SU-DHL-6 (cell line): ENCODE measurements at regions not wholly inside any gene's neighbourhood (a gene's known extent, or its start where the extent isn't known, plus 50 kb on each side); places are given as distances from the start of the nearest gene placed in this dataset.

Experiments
- H2AFZ ChIP-seq: fragments of 200-600 bp; sonication (generic); 2 replicates; pipeline ENCODE4 v1.6.1; 2014; ENCODE audit warnings: low read depth, mild to moderate bottlenecking, moderate library complexity, mixed read lengths, antibody characterized with exemption, low read length; ENCODE audit not compliant: severe bottlenecking
- H3F3A ChIP-seq: fragments of 200-600 bp; shearing (Covaris generic); 2 replicates; pipeline ENCODE4 v1.6.0; 2016; ENCODE audit warnings: antibody characterized with exemption, mild to moderate bottlenecking; ENCODE audit not compliant: insufficient read depth
- H3K27ac ChIP-seq: fragments of 200-600 bp; sonication (generic); 2 replicates; pipeline ENCODE4 v1.5.1; 2016; ENCODE audit warnings: low read depth, mild to moderate bottlenecking, low read length, moderate library complexity, mixed read lengths
- H3K27me3 ChIP-seq: fragments of 200-600 bp; sonication (generic), shearing (Covaris generic); 2 replicates; pipeline ENCODE4 v1.6.0; 2014; ENCODE audit warnings: mild to moderate bottlenecking, low read length
- H3K36me3 ChIP-seq: fragments of 200-600 bp; sonication (generic); 2 replicates; pipeline ENCODE4 v1.6.1; 2014; ENCODE audit warnings: mild to moderate bottlenecking, low read length, mixed read lengths
- H3K4me2 ChIP-seq: fragments of 300-600, 200-600 bp; shearing (Covaris generic), sonication (generic); 2 replicates; pipeline ENCODE4 v1.6.0; 2014; ENCODE audit warnings: low read length, low read depth, mild to moderate bottlenecking; ENCODE audit not compliant: poor library complexity, severe bottlenecking
- H3K4me3 ChIP-seq: fragments of 200-600 bp; sonication (generic); 2 replicates; pipeline ENCODE4 v1.5.1; 2014; ENCODE audit warnings: antibody characterized with exemption, low read length, mild to moderate bottlenecking, mixed read lengths; ENCODE audit not compliant: insufficient read depth, poor library complexity, severe bottlenecking
- H3K79me2 ChIP-seq: fragments of 200-600 bp; sonication (generic); 2 replicates; pipeline ENCODE4 v1.6.1; 2014; ENCODE audit warnings: mild to moderate bottlenecking, low read length, moderate library complexity; ENCODE audit not compliant: insufficient read depth
- H3K9ac ChIP-seq: fragments of 200-600 bp; sonication (generic); 2 replicates; pipeline ENCODE4 v1.7.0; 2014; ENCODE audit warnings: mild to moderate bottlenecking, low read length
- H3K9me2 ChIP-seq: fragments of 200-600 bp; sonication (generic); replicated peaks from 2 replicates; pipeline ENCODE4 v1.6.1; 2014; ENCODE audit warnings: low read length; ENCODE audit not compliant: insufficient read depth
- H3K9me3 ChIP-seq: fragments of 200-600 bp; sonication (generic); 2 replicates; pipeline ENCODE4 v1.6.1; 2014; ENCODE audit warnings: low read length, mixed read lengths; ENCODE audit not compliant: insufficient read depth
- H4K20me1 ChIP-seq: fragments of 200-600 bp; sonication (generic); 2 replicates; pipeline ENCODE4 v1.6.1; 2014; ENCODE audit warnings: low read depth, mild to moderate bottlenecking, antibody characterized with exemption, low read length, moderate library complexity, mixed read lengths
- EZH2phosphoT487 ChIP-seq: fragments of 200-600 bp; sonication (generic), shearing (Covaris generic); conservative IDR thresholded peaks from 2 replicates; pipeline ENCODE4 v1.6.1; 2018; ENCODE audit warnings: mild to moderate bottlenecking, antibody characterized with exemption, low read length, moderate library complexity, mixed read lengths
- TF ChIP-seq, protein P1 (sequence below): fragments of 200-600 bp; sonication (generic); IDR thresholded peaks from one replicate; pipeline ENCODE4 v1.5.1; 2017; ENCODE audit warnings: antibody characterized with exemption, mild to moderate bottlenecking, low read length, moderate library complexity; ENCODE audit not compliant: insufficient read depth, poor library complexity, severe bottlenecking

DNA sequence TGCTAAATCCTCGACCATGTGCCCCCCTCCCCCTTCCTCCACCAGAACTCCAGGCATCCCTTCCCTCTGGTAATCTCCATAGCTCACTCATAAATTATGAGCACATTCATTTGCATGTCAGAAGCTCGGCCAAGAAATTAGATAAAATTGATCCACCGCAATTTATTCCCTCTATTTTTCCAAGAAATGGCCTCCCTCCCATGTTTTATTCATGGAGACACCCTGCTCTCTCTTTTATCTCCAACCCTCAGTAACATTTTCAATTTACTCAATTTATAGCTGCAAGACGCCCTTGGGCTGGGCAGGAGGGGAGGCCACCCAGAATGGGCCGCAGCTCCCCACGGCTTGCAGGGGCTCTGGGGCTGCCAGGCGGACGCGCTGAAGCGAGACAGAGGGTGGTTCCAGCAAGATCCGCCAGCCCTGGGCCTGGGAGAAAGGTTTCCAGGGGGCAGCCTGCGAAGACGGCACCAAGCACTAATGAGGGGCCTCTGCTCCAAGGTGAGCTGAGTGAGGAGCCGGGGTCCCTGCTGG is 54.7 kb upstream of the ZNF423 start:
- H3K79me2 ChIP-seq, result no peaks in the 10 kb centered on the region
- H2AFZ ChIP-seq, result no peak overlapping the region
- H3F3A ChIP-seq, result no peaks in the 10 kb centered on the region
- H3K27ac ChIP-seq, result no peak overlapping the region
- no peaks in the 10 kb centered on the region for H3K9me3 ChIP-seq
- H4K20me1 ChIP-seq, result no peaks in the 10 kb centered on the region
- no peaks in the 10 kb centered on the region for H3K9me2 ChIP-seq
- no peak overlapping the region for H3K4me3 ChIP-seq
- no peak for TF ChIP-seq EZH2phosphoT487
- TF ChIP-seq, protein P1, sequence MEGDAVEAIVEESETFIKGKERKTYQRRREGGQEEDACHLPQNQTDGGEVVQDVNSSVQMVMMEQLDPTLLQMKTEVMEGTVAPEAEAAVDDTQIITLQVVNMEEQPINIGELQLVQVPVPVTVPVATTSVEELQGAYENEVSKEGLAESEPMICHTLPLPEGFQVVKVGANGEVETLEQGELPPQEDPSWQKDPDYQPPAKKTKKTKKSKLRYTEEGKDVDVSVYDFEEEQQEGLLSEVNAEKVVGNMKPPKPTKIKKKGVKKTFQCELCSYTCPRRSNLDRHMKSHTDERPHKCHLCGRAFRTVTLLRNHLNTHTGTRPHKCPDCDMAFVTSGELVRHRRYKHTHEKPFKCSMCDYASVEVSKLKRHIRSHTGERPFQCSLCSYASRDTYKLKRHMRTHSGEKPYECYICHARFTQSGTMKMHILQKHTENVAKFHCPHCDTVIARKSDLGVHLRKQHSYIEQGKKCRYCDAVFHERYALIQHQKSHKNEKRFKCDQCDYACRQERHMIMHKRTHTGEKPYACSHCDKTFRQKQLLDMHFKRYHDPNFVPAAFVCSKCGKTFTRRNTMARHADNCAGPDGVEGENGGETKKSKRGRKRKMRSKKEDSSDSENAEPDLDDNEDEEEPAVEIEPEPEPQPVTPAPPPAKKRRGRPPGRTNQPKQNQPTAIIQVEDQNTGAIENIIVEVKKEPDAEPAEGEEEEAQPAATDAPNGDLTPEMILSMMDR, result no peak
- H3K9ac ChIP-seq, result no peak overlapping the region
- H3K4me2 ChIP-seq, result no peak overlapping the region
- H3K36me3 ChIP-seq, result no peaks in the 10 kb centered on the region
- H3K27me3 ChIP-seq, result no peaks in the 10 kb centered on the region

- Histone ChIP-seq H2AFZ (no peak overlapping the region), H3K9me2 (no peaks in the 10 kb centered on the region), H3K4me3 (no peak overlapping the region), H4K20me1 (no peaks in the 10 kb centered on the region), H3K79me2 (no peaks in the 10 kb centered on the region), H3F3A (no peaks in the 10 kb centered on the region), H3K27ac (no peak overlapping the region), H3K4me2 (no peak overlapping the region), H3K9me3 (no peaks in the 10 kb centered on the region), H3K36me3 (no peaks in the 10 kb centered on the region), H3K27me3 (no peaks in the 10 kb centered on the region), H3K9ac (no peak overlapping the region)
- TF ChIP-seq, protein P1, result no peak
- no peak for TF ChIP-seq EZH2phosphoT487
These were observed 55.5 kb upstream of the ZNF423 start for GRCh38 chr16:49911430-49911829.

GRCh38 chr16:49912721-49913120 is 56.8 kb upstream of the ZNF423 start:
- H3K27me3 ChIP-seq, result no peaks in the 10 kb centered on the region
- H3K4me2 ChIP-seq, result no peak overlapping the region
- no peak overlapping the region for H2AFZ ChIP-seq
- H3K79me2 ChIP-seq, result no peaks in the 10 kb centered on the region
- H3K9ac ChIP-seq, result no peak overlapping the region
- no peaks in the 10 kb centered on the region for H3K36me3 ChIP-seq
- no peak overlapping the region for H3K4me3 ChIP-seq
- no peaks in the 10 kb centered on the region for H4K20me1 ChIP-seq
- no peaks in the 10 kb centered on the region for H3F3A ChIP-seq
- H3K27ac ChIP-seq, result no peak overlapping the region
- no peaks in the 10 kb centered on the region for H3K9me3 ChIP-seq
- TF ChIP-seq EZH2phosphoT487, result no peak
- TF ChIP-seq, protein P1, result no peak
- H3K9me2 ChIP-seq, result no peaks in the 10 kb centered on the region
